ENCODE measurements at regions not wholly inside any gene's neighbourhood (a gene's known extent, or its start where the extent isn't known, plus 50 kb on each side); places are given as distances from the start of the nearest gene placed in this dataset.

GRCh38 chr1:48123647-48124046 is 98.9 kb upstream of the SLC5A9 start:
- H3K4me1 ChIP-seq = peaks cover 0 to 9% (median 0%) of the 10 kb centered on the region in 6 donors
- intact Hi-C loops (cut with DNase I; ENCODE audit: low total_unique reads) = no loop called here
- no peak overlapping the region for H3K27ac ChIP-seq
- H3K4me3 ChIP-seq = no peak overlapping the region
- no peaks in the 10 kb centered on the region for H3K9me3 ChIP-seq
- no peaks in the 10 kb centered on the region for H3K36me3 ChIP-seq
- no peaks in the 10 kb centered on the region for H3K27me3 ChIP-seq (replicated peaks in 1 of 7)
- 92 to 100% (median 97%) methylated on average over 1 of the region's 1 CpG for WGBS, 5 donors
- no peak for TF ChIP-seq POLR2AphosphoS5 (IDR thresholded peaks at IDR 0.05)
- TF ChIP-seq POLR2A (IDR thresholded peaks at IDR 0.05) = no peak
- no peak for DNase-seq

- H3K36me3 ChIP-seq = no peaks in the 10 kb centered on the region
- peaks cover 0 to 9% (median 0%) of the 10 kb centered on the region in 6 donors for H3K4me1 ChIP-seq
- no peak for DNase-seq
- peaks cover 0 to 11% (median 9%) of the 10 kb centered on the region in 8 donors for H3K9me3 ChIP-seq
- WGBS, 5 donors = 51 to 74% (median 65%) methylated on average over 4 of the region's 4 CpGs
- no peak overlapping the region for H3K27ac ChIP-seq
- H3K4me3 ChIP-seq = no peak overlapping the region
- H3K27me3 ChIP-seq (replicated peaks in 1 of 7) = no peaks in the 10 kb centered on the region
- TF ChIP-seq CTCF (IDR thresholded peaks at IDR 0.05 in 8 of 11, conservative IDR thresholded peaks at IDR 0.05 in 3 of 11) = no peak
- TF ChIP-seq POLR2A (IDR thresholded peaks at IDR 0.05) = no peak
- TF ChIP-seq POLR2AphosphoS5 (IDR thresholded peaks at IDR 0.05) = no peak
- intact Hi-C loops (cut with DNase I; ENCODE audit: low total_unique reads) = no loop called here
Measured at GRCh38 chr1:48121955-48122354, 100.6 kb upstream of the SLC5A9 start.

DNA sequence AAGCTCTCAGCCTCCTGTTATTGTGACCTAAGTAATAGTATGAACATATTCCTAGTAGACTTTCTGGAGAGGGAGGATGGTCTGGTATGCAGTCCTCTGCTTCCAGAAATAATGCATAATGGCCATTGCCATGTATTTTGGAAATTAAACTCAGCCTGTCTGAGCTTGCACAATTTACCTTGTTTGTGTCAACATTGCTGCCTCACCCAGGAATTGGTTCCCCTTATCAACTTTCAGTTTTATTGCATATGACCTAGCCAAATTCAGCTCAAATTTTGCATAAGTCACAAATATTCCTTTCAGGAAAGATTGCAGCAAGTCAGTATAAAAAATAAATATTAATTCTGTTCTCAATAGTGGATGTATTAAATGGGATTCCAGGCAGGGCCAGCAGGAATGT is 101.9 kb upstream of the SLC5A9 start:
- H3K4me1 ChIP-seq = peaks cover 0 to 9% (median 0%) of the 10 kb centered on the region in 6 donors
- H3K4me3 ChIP-seq = no peak overlapping the region
- no peak overlapping the region for H3K27ac ChIP-seq
- DNase-seq = no peak
- no peak for TF ChIP-seq POLR2A (IDR thresholded peaks at IDR 0.05)
- no peak for TF ChIP-seq POLR2AphosphoS5 (IDR thresholded peaks at IDR 0.05)
- no peak for TF ChIP-seq CTCF (IDR thresholded peaks at IDR 0.05 in 8 of 11, conservative IDR thresholded peaks at IDR 0.05 in 3 of 11)
- H3K9me3 ChIP-seq = peaks cover 0 to 17% (median 13%) of the 10 kb centered on the region in 8 donors
- intact Hi-C loops (cut with DNase I; ENCODE audit: low total_unique reads) = no loop called here
- H3K36me3 ChIP-seq = no peaks in the 10 kb centered on the region
- no peaks in the 10 kb centered on the region for H3K27me3 ChIP-seq (replicated peaks in 1 of 7)

GRCh38 chr1:48115835-48116234 is 106.7 kb upstream of the SLC5A9 start:
- no peak for DNase-seq
- no peaks in the 10 kb centered on the region for H3K36me3 ChIP-seq
- H3K9me3 ChIP-seq = peaks cover 0 to 17% (median 13%) of the 10 kb centered on the region in 8 donors
- intact Hi-C loops (cut with DNase I; ENCODE audit: low total_unique reads) = loop anchor here (10.0 kb wide), 1 partner anchor 379 kb away; no protein-coding TSS in a partner anchor
- H3K4me3 ChIP-seq = no peak overlapping the region
- H3K27me3 ChIP-seq (replicated peaks in 1 of 7) = no peaks in the 10 kb centered on the region
- TF ChIP-seq POLR2AphosphoS5 (IDR thresholded peaks at IDR 0.05) = no peak
- TF ChIP-seq CTCF (IDR thresholded peaks at IDR 0.05 in 8 of 11, conservative IDR thresholded peaks at IDR 0.05 in 3 of 11) = no peak
- TF ChIP-seq POLR2A (IDR thresholded peaks at IDR 0.05) = no peak
- H3K4me1 ChIP-seq = peaks cover 0 to 5% (median 0%) of the 10 kb centered on the region in 6 donors
- H3K27ac ChIP-seq = no peak overlapping the region
